K562 (cell line): ENCODE measurements at regions not wholly inside any gene's neighbourhood (a gene's known extent, or its start where the extent isn't known, plus 50 kb on each side); places are given as distances from the start of the nearest gene placed in this dataset. TPM values are rescaled to one million over a fixed set of nuclear protein-coding genes. Genes with fewer than 3 reads are reported as not detected.

ENCODE experiments used
- small RNA-seq: library from RNA; depleted of rRNA; stranded (forward); fragments of <200 nt; gene quantifications from one replicate; pipeline ENCODE3, GENCODE V24; 2014

Small RNAs in the stretch of these regions (small RNA-seq; reads per million reads assigned to genes)
- not detected for gene AL390123.1
- gene RNA5SP326: 0.11 reads per million
- gene RNU5B-6P: not detected
- not detected for gene RNU6-839P
